HG03097 (cell line): ENCODE measurements at regions not wholly inside any gene's neighbourhood (a gene's known extent, or its start where the extent isn't known, plus 50 kb on each side); places are given as distances from the start of the nearest gene placed in this dataset.

Experiments used
- ATAC-seq: cut with Tn5 transposase; IDR thresholded peaks from one replicate; pipeline ENCODE4 v1.9.1; 2021; ENCODE audit not compliant: unreplicated experiment, low FRiP score

- ATAC-seq: no peak
Measured at GRCh38 chr2:144718376-144718775, 198.5 kb upstream of the ZEB2 start.

GRCh38 chr2:144715992-144716391 lies 196.1 kb upstream of the ZEB2 start:
- no peak for ATAC-seq

- ATAC-seq: no peak
Measured at GRCh38 chr2:144713410-144713809, 193.5 kb upstream of the ZEB2 start.

- no peak for ATAC-seq
Measured at GRCh38 chr2:144712550-144712940, 192.6 kb upstream of the ZEB2 start.

- no peak for ATAC-seq
Measured at GRCh38 chr2:144711630-144712549, 192.0 kb upstream of the ZEB2 start.

GRCh38 chr2:144711084-144711483 lies 191.2 kb upstream of the ZEB2 start:
- ATAC-seq: no peak

GRCh38 chr2:144708626-144709025 lies 188.7 kb upstream of the ZEB2 start:
- ATAC-seq: no peak

- ATAC-seq: no peak
Measured at GRCh38 chr2:144707736-144708326, 187.9 kb upstream of the ZEB2 start.

GRCh38 chr2:144706647-144707046 lies 186.7 kb upstream of the ZEB2 start:
- ATAC-seq: no peak

GRCh38 chr2:144705328-144706245 lies 185.7 kb upstream of the ZEB2 start:
- ATAC-seq: no peak

- ATAC-seq: no peak
Measured at GRCh38 chr2:144704709-144705095, 184.8 kb upstream of the ZEB2 start.

GRCh38 chr2:144703852-144704708 lies 184.2 kb upstream of the ZEB2 start:
- no peak for ATAC-seq

GRCh38 chr2:144702051-144702450 lies 182.1 kb upstream of the ZEB2 start:
- no peak for ATAC-seq

- no peak for ATAC-seq
Measured at GRCh38 chr2:144701259-144701658, 181.3 kb upstream of the ZEB2 start.

GRCh38 chr2:144698156-144698555 lies 178.2 kb upstream of the ZEB2 start:
- ATAC-seq: no peak

GRCh38 chr2:144695657-144696056 lies 175.7 kb upstream of the ZEB2 start:
- no peak for ATAC-seq

GRCh38 chr2:144694456-144694855 lies 174.5 kb upstream of the ZEB2 start:
- no peak for ATAC-seq

GRCh38 chr2:144693179-144693578 lies 173.3 kb upstream of the ZEB2 start:
- ATAC-seq: no peak

- ATAC-seq: no peak
Measured at GRCh38 chr2:144692661-144693060, 172.7 kb upstream of the ZEB2 start.

- ATAC-seq: no peak
Measured at GRCh38 chr2:144690771-144691170, 170.9 kb upstream of the ZEB2 start.
